Activated CD4-positive, alpha-beta T cell treated with anti-CD3 and anti-CD28 coated beads, Interleukin-2, Interleukin-6, amounts not matched to agents 100 ng/mL and 50 ng/mL, durations not matched to agents 16 hours and 8 hours (primary cell): ENCODE measurements at regions not wholly inside any gene's neighbourhood (a gene's known extent, or its start where the extent isn't known, plus 50 kb on each side); places are given as distances from the start of the nearest gene placed in this dataset.
"Not testable (repeated sequence)": the region's sequence is repeated elsewhere in the genome, so short reads cannot be mapped to it uniquely, and the experiment has no call there.

Experiments
- DNase-seq: peaks from one replicate; pipeline ENCODE4 v3.0.0-alpha.2; 2020

GRCh38 chr10:131041441-131041840 is 270.1 kb downstream of the TCERG1L start:
- no peak for DNase-seq

- DNase-seq, result not testable (repeated sequence)
Observed at GRCh38 chr10:131042015-131042414, 269.5 kb downstream of the TCERG1L start.
